Fibroblast of lung (primary cell): ENCODE measurements at regions not wholly inside any gene's neighbourhood (a gene's known extent, or its start where the extent isn't known, plus 50 kb on each side); places are given as distances from the start of the nearest gene placed in this dataset.

Source experiments
- CTCF ChIP-seq, 2 donors: IDR thresholded peaks in 1 of 2; conservative IDR thresholded peaks in 1 of 2; 1 replicate in 1 of 2; 2 replicates in 1 of 2; pipeline ENCODE4 v1.5.1; 2011 to 2012; ENCODE audit warnings: low read length in 2 of 2, control low read depth in 1 of 2, inconsistent platforms in 1 of 2, low read depth in 1 of 2, mild to moderate bottlenecking in 1 of 2
- EZH2 ChIP-seq: IDR thresholded peaks from 2 replicates; pipeline ENCODE4 v1.5.1; 2012; ENCODE audit warnings: low read length, control low read depth, mild to moderate bottlenecking; ENCODE audit errors: missing control alignments

- no peak for TF ChIP-seq CTCF (conservative IDR thresholded peaks at IDR 0.05 in 1 of 2, IDR thresholded peaks at IDR 0.05 in 1 of 2; ENCODE audit: low read depth in 1 of 2, low read length in 2 of 2)
- no peak for TF ChIP-seq EZH2
These were observed 64.0 kb downstream of the CHST2 start for GRCh38 chr3:143183665-143183964.
